GM12878 (cell line): ENCODE measurements at regions not wholly inside any gene's neighbourhood (a gene's known extent, or its start where the extent isn't known, plus 50 kb on each side); places are given as distances from the start of the nearest gene placed in this dataset.

ENCODE experiments used
- ATAC-seq: fragments of 200-7000 bp; cut with Tn5 transposase; 3 replicates; pipeline ENCODE4 v1.9.1; 2020; ENCODE audit warnings: mild to moderate bottlenecking, moderate library complexity
- BruUV-seq: library from RNA; stranded (reverse); fragments of 400-500 nt; replicated peaks from 2 replicates; lab custom pipeline; 2021; lab: Mats Ljungman, UMichigan
- CTCF ChIA-PET: fragments of 300-600 bp; sonication (Branson Sonifier 250); formaldehyde crosslinking; extraction: SDS; loops from one replicate; lab custom pipeline; 2021; ENCODE audit warnings: inconsistent platforms; lab: Yijun Ruan, JAX
- POLR2A ChIA-PET: fragments of 350-600 bp; formaldehyde crosslinking; extraction: SDS; loops from one replicate; lab custom pipeline; 2021; ENCODE audit warnings: inconsistent platforms; lab: Charles Lee
- RAD21 ChIA-PET: fragments of 300-600 bp; sonication (Branson Sonifier 250); formaldehyde crosslinking; loops from one replicate; lab custom pipeline; 2023; ENCODE audit warnings: antibody characterized with exemption; ENCODE audit not compliant: unreplicated experiment; lab: Charles Lee
- SMC1A ChIA-PET: fragments of 300-600 bp; sonication (Branson Sonifier 250); formaldehyde crosslinking; loops from one replicate; lab custom pipeline; 2023; ENCODE audit not compliant: unreplicated experiment, uncharacterized antibody; lab: Charles Lee
- DNase-seq: peaks from one replicate; pipeline ENCODE4 v3.0.0-alpha.2; 2011; ENCODE audit warnings: low read depth, low spot score
- FAIRE-seq: peaks from 3 replicates; lab custom pipeline; 2011; peaks lifted over from hg19 to GRCh38; lab: Jason Lieb, UNC
- H2AFZ ChIP-seq: 2 replicates; pipeline ENCODE4 v1.6.0; 2011; ENCODE audit warnings: low read depth, low read length, control low read depth; ENCODE audit not compliant: control insufficient read depth
- H3K27ac ChIP-seq: 2 replicates; pipeline ENCODE4 v1.5.1; 2011; ENCODE audit warnings: control low read depth; ENCODE audit not compliant: control insufficient read depth, insufficient read depth
- H3K27me3 ChIP-seq, 2 experiments: replicated peaks in 1 of 2; 2 replicates each; pipeline versions ENCODE4 v1.6.0 to v1.6.1; 2011; ENCODE audit warnings: low read length in 1 of 2; ENCODE audit not compliant: control insufficient read depth in 2 of 2, insufficient read depth in 2 of 2
- H3K36me3 ChIP-seq, 2 experiments: 2 replicates each; pipeline ENCODE4 v1.5.1; 2011; ENCODE audit warnings: low read length in 1 of 2; ENCODE audit not compliant: control insufficient read depth in 2 of 2, insufficient read depth in 2 of 2
- H3K4me1 ChIP-seq: 2 replicates; pipeline ENCODE4 v1.6.1; 2011; ENCODE audit warnings: mild to moderate bottlenecking, low read length, moderate library complexity, mixed read lengths; ENCODE audit not compliant: control insufficient read depth, insufficient read depth
- H3K4me2 ChIP-seq: 2 replicates; pipeline ENCODE4 v1.6.0; 2011; ENCODE audit warnings: control low read depth; ENCODE audit not compliant: control insufficient read depth, insufficient read depth
- H3K4me3 ChIP-seq: fragments of 200-600 bp; sonication (generic); 2 replicates; pipeline ENCODE4 v1.5.1; 2016
- H3K79me2 ChIP-seq: 2 replicates; pipeline ENCODE4 v1.6.0; 2011; ENCODE audit warnings: low read length; ENCODE audit not compliant: control insufficient read depth, insufficient read depth
- H3K9ac ChIP-seq: 2 replicates; pipeline ENCODE4 v1.8.0; 2011; ENCODE audit warnings: low read length, control low read depth, mixed read lengths; ENCODE audit not compliant: control insufficient read depth, insufficient read depth
- H3K9me3 ChIP-seq: replicated peaks from 3 replicates; pipeline ENCODE4 v1.5.1; 2011; ENCODE audit warnings: mild to moderate bottlenecking, low read length; ENCODE audit not compliant: control insufficient read depth, insufficient read depth
- H4K20me1 ChIP-seq: 2 replicates; pipeline ENCODE4 v1.6.0; 2011; ENCODE audit not compliant: control insufficient read depth, insufficient read depth
- E4F1 ChIP-seq: fragments of 450-650 bp; IDR thresholded peaks from 2 replicates; pipeline ENCODE4 v1.6.1; 2018; ENCODE audit warnings: borderline replicate concordance, mild to moderate bottlenecking; ENCODE audit not compliant: partially characterized antibody
- IRF5 ChIP-seq: fragments of 450-650 bp; IDR thresholded peaks from 2 replicates; pipeline ENCODE4 v1.6.1; 2017; ENCODE audit warnings: borderline replicate concordance
- WGBS: methylation state at CpG from one replicate; pipeline ENCODE4 v1.1.6; 2016; ENCODE audit warnings: low lambda C conversion rate; ENCODE audit not compliant: insufficient replicate concordance, insufficient coverage; ENCODE audit errors: missing lambda C conversion rate; 5-methylcytosine and 5-hydroxymethylcytosine counted together
- in situ Hi-C: fragments of 300-500 bp; cut with MboI; formaldehyde crosslinking; loops from 9 replicates; pipeline ENCODE4 v1.14.3; 2018; ENCODE audit warnings: mixed read lengths
- intact Hi-C: fragments of 100-400 bp; cut with micrococcal nuclease; formaldehyde crosslinking; loops from one replicate; pipeline ENCODE4 v1.14.2; 2022; ENCODE audit not compliant: unreplicated experiment

GRCh38 chr5:6831678-6832671 is 118.7 kb downstream of the TENT4A start:
- ChIA-PET SMC1A (no interaction called here), POLR2A (no interaction called here), CTCF (no interaction called here), RAD21 (no interaction called here)
- DNase-seq (no peak), FAIRE-seq (no peak), ATAC-seq (no peak)
- intact Hi-C loops (loop anchor here (10.0 kb wide), 1 partner anchor 247 kb away; no protein-coding TSS in a partner anchor), in situ Hi-C loops (no loop called here)
- Histone ChIP-seq H3K4me3 (no peak overlapping the region), H4K20me1 (no peaks in the 10 kb centered on the region), H3K27ac (no peak overlapping the region), H3K79me2 (no peaks in the 10 kb centered on the region), H3K9me3 (no peaks in the 10 kb centered on the region; the same call in 2 of the 3 replicates), H3K36me3 (no peaks in the 10 kb centered on the region), H3K4me2 (no peak overlapping the region; the same call in 1 of the 2 replicates), H2AFZ (no peak overlapping the region), H3K4me1 (peaks cover 34% of the 10 kb centered on the region), H3K9ac (no peak overlapping the region), H3K27me3 (no peaks in the 10 kb centered on the region)
- WGBS = 39% methylated on average over 7 of the region's 7 CpGs
- no TSS peak for BruUV-seq
- TF ChIP-seq IRF5 (no peak), E4F1 (no peak)
